Coronary artery (tissue), 2 donors: ENCODE measurements at regions not wholly inside any gene's neighbourhood (a gene's known extent, or its start where the extent isn't known, plus 50 kb on each side); places are given as distances from the start of the nearest gene placed in this dataset.

ENCODE experiments used
- DNase-seq: peaks from one replicate; pipeline ENCODE4 v3.0.0-alpha.2; 2017; ENCODE audit warnings: low spot score
- H3K27ac ChIP-seq, 2 donors: fragments of 200-600 bp; sonication (generic); one replicate each; pipeline ENCODE4 v1.5.1; 2016 to 2019
- H3K4me3 ChIP-seq: fragments of 200-600 bp; sonication (generic); 2 replicates; pipeline ENCODE4 v1.5.1; 2016; ENCODE audit warnings: mild to moderate bottlenecking, moderate library complexity
- TF ChIP-seq, protein P1 (sequence below): fragments of 200-600 bp; sonication (generic); IDR thresholded peaks from one replicate; pipeline ENCODE4 v1.5.1; 2019; ENCODE audit warnings: antibody characterized with exemption

GRCh38 chr2:6369266-6369665 lies 496.4 kb downstream of the CMPK2 start:
- DNase-seq: no peak
- Histone ChIP-seq H3K4me3 (no peak overlapping the region), H3K27ac (no peak overlapping the region)
- TF ChIP-seq, protein P1, sequence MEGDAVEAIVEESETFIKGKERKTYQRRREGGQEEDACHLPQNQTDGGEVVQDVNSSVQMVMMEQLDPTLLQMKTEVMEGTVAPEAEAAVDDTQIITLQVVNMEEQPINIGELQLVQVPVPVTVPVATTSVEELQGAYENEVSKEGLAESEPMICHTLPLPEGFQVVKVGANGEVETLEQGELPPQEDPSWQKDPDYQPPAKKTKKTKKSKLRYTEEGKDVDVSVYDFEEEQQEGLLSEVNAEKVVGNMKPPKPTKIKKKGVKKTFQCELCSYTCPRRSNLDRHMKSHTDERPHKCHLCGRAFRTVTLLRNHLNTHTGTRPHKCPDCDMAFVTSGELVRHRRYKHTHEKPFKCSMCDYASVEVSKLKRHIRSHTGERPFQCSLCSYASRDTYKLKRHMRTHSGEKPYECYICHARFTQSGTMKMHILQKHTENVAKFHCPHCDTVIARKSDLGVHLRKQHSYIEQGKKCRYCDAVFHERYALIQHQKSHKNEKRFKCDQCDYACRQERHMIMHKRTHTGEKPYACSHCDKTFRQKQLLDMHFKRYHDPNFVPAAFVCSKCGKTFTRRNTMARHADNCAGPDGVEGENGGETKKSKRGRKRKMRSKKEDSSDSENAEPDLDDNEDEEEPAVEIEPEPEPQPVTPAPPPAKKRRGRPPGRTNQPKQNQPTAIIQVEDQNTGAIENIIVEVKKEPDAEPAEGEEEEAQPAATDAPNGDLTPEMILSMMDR: no peak

DNA sequence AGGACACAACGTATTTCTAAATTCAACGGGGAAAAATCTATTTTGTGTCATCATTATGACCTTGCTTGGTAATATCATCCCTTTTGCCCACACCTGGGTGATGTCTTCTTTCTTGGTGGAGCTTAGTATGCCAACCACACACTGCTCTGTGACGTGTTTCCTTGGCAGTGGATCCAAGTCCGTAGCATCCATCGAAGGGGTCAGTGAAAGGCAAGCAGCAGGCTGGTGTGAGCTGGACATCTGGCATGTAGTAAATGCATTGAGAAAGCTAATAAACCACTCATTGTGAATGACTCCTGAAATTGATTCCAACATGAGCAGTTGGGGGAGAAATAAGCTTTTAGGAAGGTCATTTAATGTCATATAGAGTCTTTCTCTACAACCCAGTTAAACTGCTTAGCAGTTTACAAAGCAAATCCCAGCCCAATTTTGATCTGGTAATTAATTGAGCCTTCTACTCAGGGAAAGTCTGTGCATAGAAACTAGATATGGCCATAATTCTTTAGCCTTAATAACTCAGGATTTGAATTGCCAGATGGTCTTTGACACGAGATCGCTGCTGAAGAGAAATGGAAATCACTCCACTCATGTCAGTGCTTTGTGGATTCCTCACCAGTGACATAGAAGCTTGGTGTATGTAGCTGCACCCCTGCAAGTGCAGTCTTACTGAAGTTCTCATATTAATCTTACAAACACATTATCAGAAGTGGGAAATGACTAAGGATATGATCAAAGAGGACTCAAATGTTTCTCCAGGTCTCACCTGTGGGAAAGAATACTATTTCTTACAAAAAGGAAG lies 494.8 kb downstream of the CMPK2 start:
- no peak for DNase-seq

GRCh38 chr2:6372317-6372901 lies 493.3 kb downstream of the CMPK2 start:
- DNase-seq: no peak
- no peak overlapping the region for H3K4me3 ChIP-seq
- TF ChIP-seq, protein P1: no peak
- no peak overlapping the region for H3K27ac ChIP-seq

More for the DNA sequence above, 494.8 kb downstream of the CMPK2 start:
- TF ChIP-seq, protein P1: no peak
- Histone ChIP-seq H3K27ac (no peak overlapping the region), H3K4me3 (no peak overlapping the region)

DNA sequence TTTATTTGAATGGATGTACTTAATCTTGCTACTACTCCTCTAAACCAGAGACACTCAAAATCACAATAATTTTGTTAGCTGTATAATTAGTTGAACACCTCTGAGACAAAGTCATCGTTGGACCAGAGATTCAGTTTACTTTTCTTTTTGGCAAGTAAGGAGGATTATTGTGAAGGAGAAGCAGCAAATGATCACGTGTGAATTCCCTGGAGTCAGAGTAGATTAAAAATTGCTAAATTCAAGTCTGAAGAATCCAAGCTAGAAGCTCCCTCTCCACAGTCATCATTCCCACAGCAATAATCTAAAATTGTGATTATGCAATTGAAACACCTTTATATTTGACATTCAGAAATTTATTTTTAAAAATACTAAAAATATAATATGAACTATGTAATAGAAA lies 484.4 kb downstream of the CMPK2 start:
- TF ChIP-seq, protein P1: no peak
- Histone ChIP-seq H3K4me3 (no peak overlapping the region), H3K27ac (no peak overlapping the region)
- DNase-seq: no peak

DNA sequence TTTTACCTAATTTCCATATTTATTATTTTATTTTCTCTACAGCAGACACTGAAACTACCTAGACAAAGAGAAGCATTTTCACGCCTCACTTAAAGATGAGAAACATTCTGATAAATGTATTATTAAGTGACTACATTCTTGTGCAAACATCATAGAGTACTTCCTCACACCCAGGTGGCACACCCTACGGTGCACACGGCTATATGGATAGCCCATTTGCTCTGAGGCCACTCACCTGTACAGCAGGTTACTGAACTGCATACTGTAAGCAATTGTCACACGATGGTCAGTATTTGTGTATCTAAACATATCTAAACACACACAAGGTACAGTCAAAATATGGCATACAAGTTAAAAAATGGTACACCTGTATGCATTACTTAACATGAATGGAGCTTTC lies 481.4 kb downstream of the CMPK2 start:
- TF ChIP-seq, protein P1: no peak

GRCh38 chr2:6392354-6392753 lies 473.4 kb downstream of the CMPK2 start:
- TF ChIP-seq, protein P1: no peak
- no peak for DNase-seq
- Histone ChIP-seq H3K4me3 (no peak overlapping the region), H3K27ac (no peak overlapping the region)

More for the DNA sequence above, 481.4 kb downstream of the CMPK2 start:
- no peak for DNase-seq
- H3K4me3 ChIP-seq: no peak overlapping the region
- no peak overlapping the region for H3K27ac ChIP-seq

DNA sequence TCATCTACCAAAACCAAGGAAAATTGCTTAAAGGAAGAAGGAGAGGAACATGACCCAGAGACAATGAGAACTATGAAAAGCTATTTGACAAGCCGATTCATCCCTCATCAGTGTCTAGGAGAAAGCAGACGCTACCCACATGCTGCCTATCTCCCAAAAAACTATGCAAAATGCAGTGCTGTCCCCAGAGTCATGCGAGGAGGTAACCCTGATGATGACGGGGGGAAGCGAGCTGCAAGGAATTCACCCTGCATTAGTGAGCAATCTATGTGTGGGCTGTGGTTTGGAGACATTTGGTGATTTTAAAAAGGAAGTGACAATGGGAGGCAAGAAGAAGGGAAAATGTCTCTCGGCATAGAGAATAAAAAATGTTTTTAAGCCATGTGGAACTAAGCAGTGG lies 472.7 kb downstream of the CMPK2 start:
- no peak for DNase-seq
- TF ChIP-seq, protein P1: no peak
- Histone ChIP-seq H3K4me3 (no peak overlapping the region), H3K27ac (no peak overlapping the region)
